ENCODE measurements at regions not wholly inside any gene's neighbourhood (a gene's known extent, or its start where the extent isn't known, plus 50 kb on each side); places are given as distances from the start of the nearest gene placed in this dataset.
"Not testable (repeated sequence)": the region's sequence is repeated elsewhere in the genome, so short reads cannot be mapped to it uniquely, and the experiment has no call there.

DNA sequence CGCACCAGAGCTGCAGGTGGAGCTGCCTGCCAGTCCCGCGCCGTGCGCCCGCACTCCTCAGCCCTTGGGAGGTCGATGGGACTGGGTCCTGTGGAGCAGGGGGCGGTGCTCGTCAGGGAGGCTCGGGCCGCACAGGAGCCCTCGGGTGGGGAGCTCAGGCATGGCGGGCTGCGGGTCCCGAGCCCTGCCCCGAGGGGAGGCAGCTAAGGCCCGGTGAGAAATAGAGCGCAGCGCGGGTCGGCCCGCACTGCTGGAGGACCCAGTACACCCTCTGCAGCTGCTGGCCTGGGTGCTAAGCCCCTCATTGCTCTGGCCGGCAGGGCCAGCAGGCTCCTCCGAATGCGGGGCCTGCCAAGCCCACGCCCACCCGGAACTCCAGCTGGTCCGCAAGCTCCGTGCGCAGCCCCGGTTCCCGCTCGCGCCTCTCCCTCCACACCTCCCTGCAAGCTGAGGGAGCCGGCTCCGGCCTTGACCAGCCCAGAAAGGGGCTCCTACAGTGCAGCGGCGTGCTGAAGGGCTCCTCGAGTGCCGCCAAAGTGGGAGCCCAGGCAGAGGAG is 403.7 kb upstream of the KLHL1 start:
- not testable (repeated sequence) for DNase-seq (ENCODE audit: low spot score)

DNA sequence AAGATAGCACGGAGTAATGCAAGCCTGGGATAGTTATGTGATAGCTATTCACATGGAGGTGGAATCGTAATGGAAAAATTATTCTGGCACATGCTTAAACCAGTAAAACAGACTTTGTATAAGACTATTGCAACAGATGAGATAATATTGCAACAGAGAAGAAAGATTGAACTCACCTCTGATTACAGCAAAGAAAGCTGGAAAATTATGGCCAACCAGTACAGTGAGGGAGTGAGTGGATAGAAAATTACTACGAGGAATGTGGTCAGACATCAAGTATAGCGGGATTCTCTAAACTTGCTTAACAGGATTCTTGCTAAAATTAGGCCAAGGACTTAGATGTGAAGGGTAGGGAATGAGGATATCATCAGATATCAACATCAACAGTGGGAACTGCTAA is 397.6 kb upstream of the KLHL1 start:
- DNase-seq (ENCODE audit: low spot score), result no peak

DNA sequence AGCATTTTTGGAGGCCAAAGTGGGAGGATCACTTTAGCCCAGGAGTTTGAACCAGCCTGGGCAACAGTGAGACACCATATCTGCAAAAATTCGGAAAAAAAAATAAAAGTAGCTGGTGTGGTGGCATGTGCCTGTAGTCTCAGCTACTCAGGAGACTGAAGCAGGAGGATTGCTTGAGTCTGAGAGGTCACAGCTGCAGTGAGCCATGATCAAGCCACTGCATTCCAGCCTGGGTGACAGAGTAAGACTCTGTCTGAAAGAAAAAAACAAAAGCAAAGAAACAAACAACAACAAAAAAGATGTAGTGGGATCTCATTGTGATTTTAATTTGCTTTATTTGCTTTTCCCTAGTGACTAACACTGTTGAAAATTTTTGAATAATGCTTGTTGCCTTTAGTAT is 394.7 kb upstream of the KLHL1 start:
- DNase-seq (ENCODE audit: low spot score), result no peak

DNA sequence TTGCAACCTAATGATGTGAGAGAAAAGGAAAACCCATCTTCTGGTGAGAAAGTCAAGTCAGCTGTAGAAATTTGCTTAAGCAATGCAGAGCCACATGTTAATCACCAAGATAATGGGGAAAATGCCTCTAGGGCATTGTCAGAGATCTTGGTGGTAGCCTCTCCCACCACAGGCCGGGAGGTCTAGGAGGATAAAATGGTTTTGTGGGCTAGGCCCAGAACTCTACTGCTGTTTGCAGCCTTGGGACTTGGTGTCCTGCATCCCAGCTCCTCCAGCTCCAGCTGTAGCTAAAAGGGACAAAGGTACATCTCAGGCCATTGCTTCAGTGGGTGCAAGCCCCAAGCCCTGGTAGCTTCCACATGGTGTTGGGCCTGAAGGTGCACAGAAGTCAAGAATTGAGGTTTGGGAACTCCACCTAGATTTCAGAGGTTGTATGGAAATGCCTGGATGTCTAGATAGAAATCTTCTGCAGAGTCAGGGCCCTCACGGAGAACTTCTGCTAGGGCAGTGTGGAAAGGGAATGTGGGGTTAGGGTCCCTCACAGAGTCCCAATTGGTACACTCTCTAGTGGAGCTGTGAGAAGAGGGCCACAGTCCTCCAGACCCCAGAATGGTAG is 382.2 kb upstream of the KLHL1 start:
- DNase-seq (ENCODE audit: low spot score), result no peak

DNA sequence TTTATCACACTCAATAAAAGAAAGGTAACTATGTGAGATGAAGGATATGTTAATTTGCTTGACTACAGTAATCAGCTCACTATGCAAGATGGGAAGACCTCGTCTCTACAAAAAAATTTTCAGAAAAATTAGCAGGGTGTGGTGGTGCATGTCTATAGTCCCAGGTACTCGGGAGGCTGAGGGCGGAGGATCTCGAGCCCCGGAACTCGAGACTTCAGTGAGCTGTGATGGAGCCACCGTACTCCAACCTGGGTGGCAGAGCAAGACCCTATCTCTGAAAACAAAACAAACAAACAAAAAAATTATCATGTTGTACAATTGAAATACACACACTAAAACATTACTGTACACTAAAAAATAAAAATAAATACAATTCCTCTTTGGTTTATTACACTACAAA is 376.7 kb upstream of the KLHL1 start:
- DNase-seq (ENCODE audit: low spot score), result no peak

DNA sequence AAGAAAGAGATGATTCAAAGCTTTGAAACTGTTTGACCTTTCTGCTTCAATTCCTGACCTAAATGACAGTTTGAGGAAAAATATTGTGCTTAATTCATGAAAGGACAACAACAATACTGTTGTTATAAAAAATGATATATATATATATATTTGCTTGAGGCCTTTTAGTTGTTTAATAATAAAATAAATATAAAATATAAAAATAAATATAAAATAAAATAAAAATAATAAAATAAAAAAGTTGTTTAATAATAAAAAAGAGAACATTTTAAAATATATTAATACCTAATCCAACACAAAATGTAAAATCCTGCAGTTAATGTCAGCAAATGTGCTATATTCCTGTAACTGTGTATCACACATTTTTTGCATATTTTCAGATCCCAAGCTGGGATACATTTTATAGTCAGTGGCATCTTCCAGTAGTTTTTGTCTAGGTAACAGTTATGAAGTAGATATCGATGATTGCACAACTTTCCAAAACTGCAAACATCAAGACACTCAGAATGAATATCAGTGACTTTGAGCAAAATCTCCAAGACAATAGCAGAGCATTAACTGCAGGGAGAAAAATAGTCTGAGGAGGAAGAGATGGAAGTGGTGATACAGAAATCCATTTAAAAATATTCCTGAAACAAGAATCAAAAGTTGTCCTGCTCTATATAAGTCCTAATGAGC is 375.5 kb upstream of the KLHL1 start:
- DNase-seq (ENCODE audit: low spot score), result no peak

DNA sequence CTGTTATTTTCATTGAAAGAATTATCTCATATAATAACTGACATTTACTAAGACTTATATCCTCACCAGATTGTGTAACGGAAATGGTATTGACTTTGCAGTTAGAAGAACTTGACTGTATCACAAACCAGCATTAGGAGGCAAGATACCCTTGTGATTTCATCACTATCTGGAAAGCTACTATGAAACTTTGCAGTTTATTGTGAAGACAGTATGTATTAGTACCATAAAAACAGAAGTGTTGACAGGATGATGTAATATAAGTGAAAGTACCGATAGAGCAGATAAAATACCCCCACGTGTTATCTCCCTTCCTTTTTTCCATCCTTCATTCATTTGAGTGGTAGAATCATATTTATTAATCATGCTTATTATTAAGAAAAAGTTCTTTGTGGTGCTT is 365.7 kb upstream of the KLHL1 start:
- DNase-seq (ENCODE audit: low spot score), result no peak

DNA sequence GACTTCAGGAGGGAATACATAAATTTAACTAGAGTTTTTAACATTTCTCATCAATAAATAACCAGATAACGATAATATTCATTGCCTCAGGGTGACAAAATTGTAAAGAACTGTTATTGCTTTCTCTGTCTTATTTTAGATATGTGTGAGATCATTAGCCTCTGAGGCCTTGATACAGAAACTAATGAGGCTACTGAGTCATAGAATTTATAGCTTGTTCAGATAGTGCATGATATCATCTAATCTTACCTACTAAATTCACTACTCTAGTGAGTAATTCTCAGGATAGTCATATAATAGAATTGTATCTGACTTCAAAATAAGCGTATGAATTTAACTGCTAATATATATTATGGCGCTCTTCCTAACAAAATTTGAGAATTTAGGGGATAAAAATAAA is 360.8 kb upstream of the KLHL1 start:
- no peak for DNase-seq (ENCODE audit: low spot score)

DNA sequence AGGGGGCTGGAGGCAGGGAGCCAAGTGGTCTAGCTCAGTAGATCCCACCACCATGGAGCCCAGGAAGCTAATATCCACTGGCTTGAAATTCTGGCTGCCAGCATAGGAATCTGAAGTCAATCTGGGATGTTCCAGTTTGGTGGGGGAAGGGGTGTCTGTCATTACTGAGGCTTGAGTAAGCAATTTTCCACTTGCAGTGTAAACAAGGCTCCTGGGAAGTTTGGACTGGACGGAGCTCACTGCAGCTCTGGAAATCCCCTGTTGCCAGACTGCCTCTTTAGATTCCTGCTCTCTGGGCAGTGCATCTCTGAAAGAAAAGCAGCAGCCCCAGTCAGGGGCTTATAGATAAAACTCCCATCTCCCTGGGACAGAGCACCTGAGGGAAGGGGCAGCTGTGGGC is 349.2 kb upstream of the KLHL1 start:
- no peak for DNase-seq (ENCODE audit: low spot score)

DNA sequence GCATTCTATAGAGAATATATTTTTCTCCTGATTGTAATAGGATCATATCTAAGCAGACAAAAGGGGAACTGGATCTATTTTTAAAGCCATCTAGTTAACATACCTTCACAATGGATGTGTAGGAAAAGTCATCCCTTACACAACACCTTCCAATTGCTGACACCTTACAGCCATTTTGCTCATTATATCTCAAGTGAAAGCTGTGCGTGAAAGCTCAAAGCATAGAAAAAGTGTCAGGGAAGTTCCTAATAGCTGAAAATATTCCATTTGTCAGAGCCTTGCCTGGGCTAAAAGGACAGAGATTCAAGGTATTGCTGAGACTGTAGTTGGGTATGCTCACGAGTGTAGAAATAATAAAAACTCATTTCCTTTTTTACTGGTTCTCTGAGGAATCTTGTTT is 340.6 kb upstream of the KLHL1 start:
- no peak for DNase-seq (ENCODE audit: low spot score)

DNA sequence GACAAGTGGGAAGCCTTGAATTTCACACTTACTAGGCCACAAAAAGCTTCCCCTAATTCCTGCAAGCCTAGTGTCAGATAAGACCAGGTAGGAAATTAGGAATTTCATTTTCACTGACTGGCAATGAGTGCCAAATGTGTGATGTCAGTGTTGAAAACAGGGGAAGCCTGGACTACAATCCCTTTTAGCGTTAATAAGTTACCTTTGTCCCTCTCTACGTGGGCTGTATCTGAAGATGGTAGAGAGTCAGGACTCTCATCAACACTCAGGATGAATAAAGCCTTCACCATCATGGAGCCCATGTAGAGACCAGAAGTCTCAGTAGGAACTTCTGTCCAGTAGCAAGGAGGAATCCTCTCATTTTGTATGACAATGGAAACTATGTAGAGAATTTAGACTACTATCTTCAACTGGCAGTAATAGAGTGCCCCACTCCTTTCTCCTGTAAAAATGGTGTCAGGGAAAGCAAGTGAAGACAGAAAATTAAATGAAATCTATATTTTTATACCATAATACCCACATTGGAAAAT is 324.1 kb upstream of the KLHL1 start:
- no peak for DNase-seq (ENCODE audit: low spot score)

DNA sequence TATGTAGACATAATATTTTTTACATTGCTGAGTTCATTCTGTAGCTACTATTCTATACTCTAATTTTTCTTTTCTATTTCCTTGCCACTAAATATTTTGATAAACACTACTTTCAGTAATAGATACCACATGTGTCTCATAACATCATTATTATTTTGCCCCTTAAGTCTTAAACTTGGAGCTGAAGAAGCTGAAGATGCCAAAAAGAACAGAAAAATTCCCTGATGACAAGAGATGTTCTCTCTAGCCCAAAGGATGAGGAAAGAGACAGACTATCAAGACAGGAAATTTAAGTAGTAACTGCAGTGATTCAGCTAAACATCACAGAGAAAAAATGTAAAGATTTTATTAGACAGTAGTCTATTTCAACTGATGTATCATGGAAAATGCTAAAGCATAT is 322.0 kb upstream of the KLHL1 start:
- no peak for DNase-seq (ENCODE audit: low spot score)

DNA sequence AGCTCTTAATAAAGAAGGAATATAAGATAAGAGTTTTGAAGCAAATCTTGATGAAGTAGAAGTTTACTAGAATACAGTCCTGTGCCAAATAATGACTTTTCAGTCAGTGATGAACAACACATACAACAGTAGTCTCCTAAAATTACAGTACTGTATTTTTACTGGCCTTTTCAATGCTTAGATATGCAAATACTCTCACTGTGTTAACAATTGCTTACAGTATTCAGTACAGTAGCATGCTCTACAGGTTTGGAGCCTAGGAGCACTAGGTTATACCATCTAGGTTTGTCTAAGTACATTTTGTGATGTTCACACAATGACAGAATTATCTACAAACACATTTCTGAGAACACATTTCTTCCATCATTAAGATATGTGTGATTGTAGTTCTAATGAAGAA is 316.7 kb upstream of the KLHL1 start:
- DNase-seq (ENCODE audit: low spot score), result no peak

DNA sequence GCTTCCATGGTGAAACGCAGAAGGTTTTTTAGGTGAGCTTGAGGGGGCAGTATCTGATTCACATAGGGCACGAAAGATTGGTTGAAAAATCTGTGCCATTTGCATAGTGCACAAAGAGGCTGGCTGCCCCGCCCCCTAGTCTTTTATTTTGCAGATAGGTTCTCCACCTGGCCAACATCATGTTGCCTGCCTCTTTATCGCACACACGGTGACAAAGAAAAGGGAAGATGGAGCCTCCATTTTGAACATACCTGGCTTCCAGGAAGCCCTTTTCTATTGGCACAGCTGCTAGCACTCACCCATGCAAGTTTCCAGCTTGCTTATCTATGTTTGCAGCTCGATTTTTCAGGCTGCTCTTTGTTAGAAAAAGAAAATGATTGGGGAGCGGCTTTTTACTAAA is 316.2 kb upstream of the KLHL1 start:
- no peak for DNase-seq (ENCODE audit: low spot score)

DNA sequence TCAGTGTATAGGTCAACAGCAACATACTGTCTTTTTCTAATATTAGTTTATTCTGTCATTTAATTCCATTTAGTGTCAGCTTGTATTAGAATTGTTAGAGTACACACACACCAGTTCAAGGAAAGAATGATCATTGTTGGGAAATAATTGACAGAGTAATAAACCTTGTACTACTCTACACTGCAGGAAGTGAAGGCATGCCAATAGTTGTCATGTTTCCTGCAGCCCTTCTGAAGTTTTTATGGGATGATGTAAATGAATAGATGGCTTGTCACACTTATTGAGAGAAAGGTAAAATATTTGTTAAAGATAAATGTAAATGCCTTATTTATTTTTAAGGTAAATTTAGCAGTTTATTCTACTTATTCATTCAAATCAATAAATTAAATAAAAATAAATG is 306.9 kb upstream of the KLHL1 start:
- no peak for DNase-seq (ENCODE audit: low spot score)

DNA sequence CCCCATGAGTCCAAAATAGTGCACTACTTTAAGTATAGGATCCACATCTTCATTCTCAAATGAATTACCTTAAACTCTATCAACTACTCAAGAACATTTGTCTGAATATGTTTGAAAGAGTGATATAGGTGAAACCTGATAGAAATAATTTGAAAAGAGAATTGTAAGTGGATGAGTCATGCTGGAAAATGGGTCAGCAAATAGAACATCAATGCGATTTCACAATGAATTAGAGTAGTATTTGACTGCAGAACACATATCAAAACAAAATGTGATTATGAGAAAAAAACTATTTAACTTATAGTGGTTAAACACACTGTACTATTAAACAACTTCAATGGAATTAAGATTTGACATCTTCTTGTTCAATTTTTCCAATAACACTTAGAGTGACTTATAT is 300.6 kb upstream of the KLHL1 start:
- no peak for DNase-seq (ENCODE audit: low spot score)

DNA sequence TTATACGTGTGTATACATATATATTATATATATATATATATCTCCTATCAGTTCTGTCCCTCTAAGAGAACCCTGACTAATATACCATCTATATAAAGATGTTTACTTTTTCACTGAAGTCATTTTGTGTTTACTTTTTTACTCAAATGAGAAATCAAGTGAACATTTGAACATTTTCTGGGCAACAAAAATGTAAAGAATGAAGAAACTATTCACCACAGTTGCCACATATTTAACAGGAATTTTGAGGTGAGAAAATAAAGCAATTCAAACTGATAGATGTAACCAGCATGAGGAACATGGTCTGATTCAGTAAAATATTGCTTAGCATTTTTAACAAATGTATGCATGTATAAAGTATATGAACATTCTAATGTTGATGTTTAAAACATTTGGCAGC is 299.2 kb upstream of the KLHL1 start:
- DNase-seq (ENCODE audit: low spot score), result no peak

DNA sequence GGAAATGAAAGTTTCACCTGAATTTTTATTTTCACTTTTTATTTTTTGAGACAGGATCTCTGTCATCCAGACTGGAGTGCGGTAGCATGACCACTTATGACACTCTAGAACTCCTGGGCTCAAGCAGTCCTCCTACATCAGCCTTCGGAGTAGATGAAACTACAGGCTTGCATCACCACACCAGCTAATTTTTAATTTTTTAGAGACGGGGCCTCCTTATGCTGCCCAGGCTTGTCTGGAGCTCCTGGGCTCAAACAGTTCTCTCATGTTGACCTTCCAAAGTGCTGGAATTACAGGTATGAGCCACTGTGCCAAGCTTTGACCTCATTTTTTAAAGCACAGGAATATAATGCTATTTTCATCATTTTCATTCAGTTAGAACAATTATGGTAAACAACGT is 297.0 kb upstream of the KLHL1 start:
- no peak for DNase-seq (ENCODE audit: low spot score)

DNA sequence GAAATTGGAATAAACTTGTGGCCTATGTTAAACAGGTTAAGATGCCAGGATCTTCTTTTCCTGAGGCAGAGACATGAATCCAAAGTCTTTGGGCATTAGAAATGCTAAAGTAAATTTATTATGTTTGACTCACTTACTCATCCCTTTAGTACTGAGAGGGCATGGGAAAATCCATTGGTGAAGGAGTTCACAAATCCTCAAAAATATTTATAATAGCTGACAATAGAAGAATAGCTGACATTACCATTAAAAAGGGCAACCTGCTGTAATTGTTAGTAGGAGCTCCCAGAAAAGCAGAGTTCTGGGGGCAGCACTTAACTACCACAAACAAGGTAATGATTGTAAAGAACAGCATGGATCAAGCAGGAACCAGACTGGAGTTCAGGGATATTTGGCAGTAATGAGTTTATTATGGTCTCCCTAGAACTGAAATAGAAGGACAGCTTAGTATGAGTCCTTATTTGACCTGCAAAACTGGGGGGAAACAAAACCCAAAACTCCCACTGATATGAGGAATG is 285.8 kb upstream of the KLHL1 start:
- DNase-seq (ENCODE audit: low spot score), result no peak

DNA sequence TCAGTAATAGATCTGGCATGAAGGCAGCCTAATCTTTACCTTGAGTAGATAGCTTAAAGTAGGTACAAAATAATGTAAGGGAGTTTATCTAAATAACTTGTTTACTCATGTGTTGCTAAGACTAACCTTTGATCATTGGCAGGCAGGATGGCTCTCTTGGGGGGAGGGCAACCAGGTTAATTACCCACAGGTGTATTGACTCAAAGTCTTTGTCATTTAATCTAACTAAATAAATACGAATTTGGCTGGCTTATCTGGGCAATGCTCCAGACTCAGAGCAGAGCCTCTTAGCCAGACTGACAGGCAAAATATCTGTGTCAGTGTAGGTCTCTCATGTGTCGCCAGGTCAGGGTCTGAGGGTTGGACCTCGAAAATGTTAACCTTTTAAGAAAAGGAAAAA is 283.4 kb upstream of the KLHL1 start:
- no peak for DNase-seq (ENCODE audit: low spot score)

DNA sequence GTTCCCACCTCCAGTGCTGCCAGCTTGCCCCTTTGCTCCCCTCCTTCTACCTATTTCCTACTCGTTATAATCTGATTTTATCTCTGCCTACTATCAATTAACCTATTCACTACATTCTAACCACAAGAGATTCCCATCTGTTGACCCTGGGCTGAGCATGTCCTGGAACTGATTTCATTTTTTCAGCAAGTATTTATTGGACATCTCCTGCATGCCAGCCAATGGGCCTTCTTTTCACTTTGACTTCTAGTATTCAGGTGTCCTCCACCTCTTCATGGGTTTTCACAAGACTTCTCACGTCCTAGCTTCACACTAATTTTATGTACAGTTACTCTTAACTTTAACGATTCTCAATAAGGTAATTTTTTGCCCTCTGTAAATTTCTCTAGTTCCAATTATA is 282.7 kb upstream of the KLHL1 start:
- DNase-seq (ENCODE audit: low spot score), result no peak

DNA sequence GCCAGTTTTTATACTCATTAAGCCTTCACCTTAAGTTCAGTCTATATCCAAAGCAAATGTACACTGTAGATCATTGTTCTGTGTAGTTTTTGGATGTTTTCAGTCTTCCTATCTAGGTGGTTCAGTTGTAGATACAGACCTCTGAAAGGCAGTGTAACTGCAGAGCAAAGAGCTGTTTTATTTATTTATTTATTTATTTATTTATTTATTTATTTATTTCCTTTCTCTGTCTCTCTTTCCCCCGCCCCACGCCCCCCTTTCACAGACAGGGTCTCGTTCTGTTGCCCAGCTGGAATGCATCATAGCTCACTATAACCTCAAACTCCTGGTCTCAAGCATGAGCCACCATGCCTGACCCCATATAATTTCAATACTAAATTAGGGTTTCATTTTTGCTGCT is 281.8 kb upstream of the KLHL1 start:
- no peak for DNase-seq (ENCODE audit: low spot score)

DNA sequence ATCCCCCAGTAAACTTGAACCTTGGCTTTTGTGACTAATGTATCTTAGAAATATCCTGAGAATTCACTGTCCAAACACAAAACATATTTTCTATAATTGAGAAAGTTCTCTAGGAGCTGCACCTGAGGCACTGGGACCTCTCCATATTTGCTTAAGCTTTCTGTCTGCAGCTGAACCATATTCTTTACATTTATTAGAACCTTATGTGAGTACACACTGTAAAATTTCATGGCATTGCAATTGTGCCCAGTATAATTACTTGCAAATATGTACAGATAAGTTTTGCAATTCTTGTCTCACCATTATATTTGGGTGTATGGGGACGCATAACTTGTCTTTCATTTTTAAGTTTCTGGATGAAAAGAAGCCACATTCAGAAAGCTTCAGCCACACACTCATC is 280.7 kb upstream of the KLHL1 start:
- no peak for DNase-seq (ENCODE audit: low spot score)

DNA sequence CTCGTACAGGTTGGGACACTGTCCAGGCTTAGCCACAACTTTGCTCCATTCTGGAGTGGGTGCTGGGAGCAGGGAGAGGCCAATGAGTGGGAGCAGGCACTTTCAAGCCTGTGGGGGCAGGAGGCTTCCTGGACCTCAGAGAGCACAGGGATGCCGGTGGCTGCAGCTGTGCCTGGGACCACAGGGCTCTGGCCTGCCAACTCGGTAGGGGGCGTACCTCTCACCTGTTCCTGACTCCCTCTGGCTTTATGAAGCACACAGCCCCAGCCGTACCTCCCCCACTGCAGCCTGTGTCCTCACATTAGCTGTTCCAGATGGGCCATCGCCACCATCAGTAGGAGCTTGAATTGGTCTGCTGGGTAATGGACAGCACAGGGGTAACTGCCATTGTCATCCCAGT is 278.7 kb upstream of the KLHL1 start:
- DNase-seq (ENCODE audit: low spot score), result no peak

All from AG20443 (cell line).